HG03045 (cell line): ENCODE measurements at regions not wholly inside any gene's neighbourhood (a gene's known extent, or its start where the extent isn't known, plus 50 kb on each side); places are given as distances from the start of the nearest gene placed in this dataset.

Experiments used
- ATAC-seq: cut with Tn5 transposase; IDR thresholded peaks from one replicate; pipeline ENCODE4 v1.9.1; 2021; ENCODE audit warnings: mild to moderate bottlenecking, moderate library complexity; ENCODE audit not compliant: unreplicated experiment

GRCh38 chr2:219989744-219990143 lies 362.3 kb downstream of the SLC4A3 start:
- no peak for ATAC-seq

GRCh38 chr2:219991116-219991515 lies 363.7 kb downstream of the SLC4A3 start:
- no peak for ATAC-seq

- ATAC-seq = no peak
Measured at GRCh38 chr2:219995399-219995798, 368.0 kb downstream of the SLC4A3 start.

GRCh38 chr2:219995991-219996765 lies 368.7 kb downstream of the SLC4A3 start:
- ATAC-seq = no peak

- no peak for ATAC-seq
Measured at GRCh38 chr2:219997341-219997851, 370.0 kb downstream of the SLC4A3 start.

- no peak for ATAC-seq
Measured at GRCh38 chr2:219998107-219998506, 370.7 kb downstream of the SLC4A3 start.

- no peak for ATAC-seq
Measured at GRCh38 chr2:219998714-219999227, 371.3 kb downstream of the SLC4A3 start.

- ATAC-seq = no peak
Measured at GRCh38 chr2:220000080-220000479, 372.6 kb downstream of the SLC4A3 start.

GRCh38 chr2:220000586-220000985 lies 373.2 kb downstream of the SLC4A3 start:
- ATAC-seq = no peak

GRCh38 chr2:220001751-220002150 lies 374.3 kb downstream of the SLC4A3 start:
- no peak for ATAC-seq

- no peak for ATAC-seq
Measured at GRCh38 chr2:220002251-220002650, 374.8 kb downstream of the SLC4A3 start.

GRCh38 chr2:220002699-220003098 lies 375.3 kb downstream of the SLC4A3 start:
- ATAC-seq = no peak

- no peak for ATAC-seq
Measured at GRCh38 chr2:220005362-220005761, 377.9 kb downstream of the SLC4A3 start.

- no peak for ATAC-seq
Measured at GRCh38 chr2:220006152-220006621, 378.8 kb downstream of the SLC4A3 start.

GRCh38 chr2:220011859-220012258 lies 384.4 kb downstream of the SLC4A3 start:
- ATAC-seq = no peak

- no peak for ATAC-seq
Measured at GRCh38 chr2:220014961-220015360, 387.5 kb downstream of the SLC4A3 start.

GRCh38 chr2:220015576-220015975 lies 388.1 kb downstream of the SLC4A3 start:
- ATAC-seq = no peak

- no peak for ATAC-seq
Measured at GRCh38 chr2:220025207-220025606, 397.8 kb downstream of the SLC4A3 start.

- ATAC-seq = no peak
Measured at GRCh38 chr2:220029013-220029412, 401.6 kb downstream of the SLC4A3 start.

GRCh38 chr2:220033546-220033945 lies 406.1 kb downstream of the SLC4A3 start:
- no peak for ATAC-seq

GRCh38 chr2:220034426-220035130 lies 407.1 kb downstream of the SLC4A3 start:
- ATAC-seq = no peak

GRCh38 chr2:220036431-220036830 lies 409.0 kb downstream of the SLC4A3 start:
- no peak for ATAC-seq
